AG08396 (cell line): ENCODE measurements at regions not wholly inside any gene's neighbourhood (a gene's known extent, or its start where the extent isn't known, plus 50 kb on each side); places are given as distances from the start of the nearest gene placed in this dataset.
A peak's percentile ranks its signal among the peaks of the same experiment; 100 is the strongest.
"Not testable (repeated sequence)": the region's sequence is repeated elsewhere in the genome, so short reads cannot be mapped to it uniquely, and the experiment has no call there.

ENCODE experiments used
- DNase-seq: peaks from one replicate; pipeline ENCODE4 v3.0.0; 2012; ENCODE audit warnings: low spot score, mixed read lengths

GRCh38 chr17:77341069-77341541 lies 200.3 kb downstream of the SEC14L1 start:
- no peak for DNase-seq

GRCh38 chr17:77342656-77342990 lies 201.9 kb downstream of the SEC14L1 start:
- not testable (repeated sequence) for DNase-seq

GRCh38 chr17:77343031-77343800 lies 202.4 kb downstream of the SEC14L1 start:
- no peak for DNase-seq

- DNase-seq, result no peak
Measured at GRCh38 chr17:77344038-77344437, 203.3 kb downstream of the SEC14L1 start.

GRCh38 chr17:77345260-77345910 lies 204.6 kb downstream of the SEC14L1 start:
- no peak for DNase-seq

GRCh38 chr17:77346765-77347164 lies 206.0 kb downstream of the SEC14L1 start:
- no peak for DNase-seq

GRCh38 chr17:77347544-77347943 lies 206.8 kb downstream of the SEC14L1 start:
- no peak for DNase-seq

- no peak for DNase-seq
Measured at GRCh38 chr17:77349976-77350830, 209.4 kb downstream of the SEC14L1 start.

- DNase-seq, result no peak
Measured at GRCh38 chr17:77352441-77352840, 211.7 kb downstream of the SEC14L1 start.

- DNase-seq, result peak; percentile 0
Measured at GRCh38 chr17:77352996-77353395, 212.2 kb downstream of the SEC14L1 start.

- DNase-seq, result peak; percentile 9
Measured at GRCh38 chr17:77353684-77354419, 213.1 kb downstream of the SEC14L1 start.

GRCh38 chr17:77354420-77354669 lies 213.6 kb downstream of the SEC14L1 start:
- no peak for DNase-seq

- DNase-seq, result peak; percentile 87
Measured at GRCh38 chr17:77354670-77355455, 214.1 kb downstream of the SEC14L1 start.

GRCh38 chr17:77356109-77356689 lies 215.4 kb downstream of the SEC14L1 start:
- DNase-seq, result peak; percentile 8

GRCh38 chr17:77356690-77357201 lies 216.0 kb downstream of the SEC14L1 start:
- peak; percentile 7 for DNase-seq

- DNase-seq, result no peak
Measured at GRCh38 chr17:77358801-77359200, 218.0 kb downstream of the SEC14L1 start.

- DNase-seq, result no peak
Measured at GRCh38 chr17:77359236-77359635, 218.5 kb downstream of the SEC14L1 start.

- no peak for DNase-seq
Measured at GRCh38 chr17:77361986-77362620, 221.3 kb downstream of the SEC14L1 start.

GRCh38 chr17:77363821-77364361 lies 223.1 kb downstream of the SEC14L1 start:
- no peak for DNase-seq

- no peak for DNase-seq
Measured at GRCh38 chr17:77364381-77364911, 223.7 kb downstream of the SEC14L1 start.
